Chondrocyte (in vitro differentiated cells): ENCODE measurements at regions not wholly inside any gene's neighbourhood (a gene's known extent, or its start where the extent isn't known, plus 50 kb on each side); places are given as distances from the start of the nearest gene placed in this dataset.

Source experiments
- DNase-seq: peaks from one replicate; pipeline ENCODE4 v3.0.0; 2021; ENCODE audit warnings: mixed read lengths, low spot score
- H3K27ac Mint-ChIP-seq: one replicate; pipeline ENCODE4 v1.8.0; 2021; ENCODE audit warnings: mild to moderate bottlenecking, moderate library complexity, mixed read lengths; ENCODE audit not compliant: unreplicated experiment
- H3K27me3 Mint-ChIP-seq: 2 replicates; pipeline ENCODE4 v1.8.0; 2021; ENCODE audit warnings: low read depth, mixed read lengths
- H3K36me3 Mint-ChIP-seq: 2 replicates; pipeline ENCODE4 v1.8.0; 2021; ENCODE audit warnings: low read depth, mixed read lengths
- H3K4me1 Mint-ChIP-seq: 2 replicates; pipeline ENCODE4 v1.8.0; 2021; ENCODE audit warnings: low read depth, mild to moderate bottlenecking, mixed read lengths
- H3K4me3 Mint-ChIP-seq: one replicate; pipeline ENCODE4 v1.8.0; 2021; ENCODE audit warnings: mild to moderate bottlenecking, moderate library complexity, mixed read lengths; ENCODE audit not compliant: unreplicated experiment
- H3K9me3 Mint-ChIP-seq: 2 replicates; pipeline ENCODE4 v1.8.0; 2021; ENCODE audit warnings: low read depth, mixed read lengths
- TF ChIP-seq, protein P1 (sequence below): fragments of 200-600 bp; sonication (generic); IDR thresholded peaks from 2 replicates; pipeline ENCODE4 v1.5.0; 2021; ENCODE audit warnings: antibody characterized with exemption, mild to moderate bottlenecking, moderate library complexity

DNA sequence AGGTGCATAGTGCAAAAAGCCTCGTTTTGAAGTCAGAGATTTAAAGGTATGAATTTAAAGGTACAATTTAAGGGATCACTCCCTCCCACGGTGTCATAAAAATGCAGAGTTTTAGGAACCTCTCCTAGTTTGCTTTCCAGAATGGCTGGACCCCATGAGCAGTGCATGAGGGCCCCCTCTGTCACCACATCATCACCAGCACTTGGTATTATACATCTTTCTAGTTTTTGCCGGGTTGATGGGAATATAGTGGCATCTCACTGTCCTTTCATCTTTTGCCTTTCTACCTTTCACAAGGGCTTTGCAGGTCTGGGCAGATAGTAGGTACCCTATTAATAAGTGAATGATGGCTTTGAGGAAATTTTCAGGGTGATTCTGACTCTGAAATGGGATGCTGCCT lies 103.6 kb upstream of the AGBL1 start:
- H3K27me3 Mint-ChIP-seq = no peaks in the 10 kb centered on the region

DNA sequence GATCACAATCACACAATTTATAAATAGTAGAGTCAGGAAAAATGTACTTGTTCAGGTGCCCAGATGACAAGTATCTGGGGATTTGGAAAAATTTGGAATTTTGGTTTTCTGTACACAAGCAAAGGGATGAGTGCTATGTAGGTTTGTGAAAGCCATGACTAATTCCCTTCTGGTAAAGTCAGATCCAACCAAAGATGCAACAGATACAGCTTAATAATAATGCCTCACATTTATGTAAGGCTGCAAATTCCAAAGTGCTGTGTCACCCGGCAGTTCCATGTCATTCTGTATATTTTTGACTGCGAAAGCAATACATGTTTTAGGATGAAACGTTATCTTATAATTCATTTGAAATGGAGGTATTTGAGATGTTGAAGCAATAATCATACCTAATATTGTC lies 102.7 kb upstream of the AGBL1 start:
- no peaks in the 10 kb centered on the region for H3K36me3 Mint-ChIP-seq
- peaks cover 8% of the 10 kb centered on the region for H3K9me3 Mint-ChIP-seq
- DNase-seq = no peak
- H3K4me1 Mint-ChIP-seq = no peaks in the 10 kb centered on the region
- no peaks in the 10 kb centered on the region for H3K27me3 Mint-ChIP-seq
- H3K27ac Mint-ChIP-seq = no peak overlapping the region
- H3K4me3 Mint-ChIP-seq = no peak overlapping the region
- TF ChIP-seq, protein P1, sequence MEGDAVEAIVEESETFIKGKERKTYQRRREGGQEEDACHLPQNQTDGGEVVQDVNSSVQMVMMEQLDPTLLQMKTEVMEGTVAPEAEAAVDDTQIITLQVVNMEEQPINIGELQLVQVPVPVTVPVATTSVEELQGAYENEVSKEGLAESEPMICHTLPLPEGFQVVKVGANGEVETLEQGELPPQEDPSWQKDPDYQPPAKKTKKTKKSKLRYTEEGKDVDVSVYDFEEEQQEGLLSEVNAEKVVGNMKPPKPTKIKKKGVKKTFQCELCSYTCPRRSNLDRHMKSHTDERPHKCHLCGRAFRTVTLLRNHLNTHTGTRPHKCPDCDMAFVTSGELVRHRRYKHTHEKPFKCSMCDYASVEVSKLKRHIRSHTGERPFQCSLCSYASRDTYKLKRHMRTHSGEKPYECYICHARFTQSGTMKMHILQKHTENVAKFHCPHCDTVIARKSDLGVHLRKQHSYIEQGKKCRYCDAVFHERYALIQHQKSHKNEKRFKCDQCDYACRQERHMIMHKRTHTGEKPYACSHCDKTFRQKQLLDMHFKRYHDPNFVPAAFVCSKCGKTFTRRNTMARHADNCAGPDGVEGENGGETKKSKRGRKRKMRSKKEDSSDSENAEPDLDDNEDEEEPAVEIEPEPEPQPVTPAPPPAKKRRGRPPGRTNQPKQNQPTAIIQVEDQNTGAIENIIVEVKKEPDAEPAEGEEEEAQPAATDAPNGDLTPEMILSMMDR = no peak

More for the DNA sequence above, 103.6 kb upstream of the AGBL1 start:
- Mint-ChIP-seq H3K4me1 (no peaks in the 10 kb centered on the region), H3K4me3 (no peak overlapping the region), H3K9me3 (peaks cover 11% of the 10 kb centered on the region), H3K36me3 (no peaks in the 10 kb centered on the region), H3K27ac (no peak overlapping the region)
- DNase-seq = no peak
- TF ChIP-seq, protein P1 = no peak

DNA sequence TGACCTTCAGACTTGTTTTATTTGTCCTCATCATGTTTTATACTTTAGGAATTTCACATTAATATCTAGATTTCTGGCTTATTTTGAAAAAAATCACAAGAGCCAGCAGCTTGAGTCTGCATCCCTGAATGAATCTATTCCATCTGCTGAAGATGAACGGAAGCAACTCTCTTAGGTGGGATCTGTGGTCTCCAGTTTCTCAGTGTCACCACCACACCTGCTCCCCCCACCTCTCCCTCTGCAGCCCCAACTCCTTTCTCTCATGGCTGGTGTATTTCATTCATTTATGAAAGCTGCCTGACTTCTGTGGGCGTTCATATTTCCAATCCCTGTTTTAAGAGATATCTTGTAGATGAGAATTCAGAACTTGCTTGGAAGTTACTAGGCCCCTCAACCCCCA lies 102.1 kb upstream of the AGBL1 start:
- H3K36me3 Mint-ChIP-seq = no peaks in the 10 kb centered on the region
- no peaks in the 10 kb centered on the region for H3K4me1 Mint-ChIP-seq
- no peak for DNase-seq
- H3K27ac Mint-ChIP-seq = no peak overlapping the region
- peaks cover 11% of the 10 kb centered on the region for H3K9me3 Mint-ChIP-seq
- no peak overlapping the region for H3K4me3 Mint-ChIP-seq
- H3K27me3 Mint-ChIP-seq = no peaks in the 10 kb centered on the region
- TF ChIP-seq, protein P1 = no peak

DNA sequence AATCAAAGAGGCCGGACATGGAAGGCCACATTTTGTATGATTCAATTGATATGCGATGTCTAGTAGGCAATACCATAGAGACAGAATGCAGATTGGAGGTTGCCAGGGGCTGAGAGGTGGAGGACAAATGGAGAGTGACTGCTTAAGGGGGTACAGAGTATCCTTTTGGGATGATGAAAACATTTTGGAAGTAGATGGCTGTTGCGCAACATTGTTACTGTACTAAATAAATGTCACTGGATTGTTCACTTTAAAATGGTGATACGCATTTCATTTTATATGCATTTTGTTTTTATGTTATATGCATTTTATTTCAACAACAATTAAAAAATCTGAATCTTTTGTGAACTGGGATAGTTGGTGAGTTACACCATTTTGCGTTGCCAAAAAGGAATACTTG lies 99.7 kb upstream of the AGBL1 start:
- TF ChIP-seq, protein P1 = no peak
- no peak overlapping the region for H3K4me3 Mint-ChIP-seq
- H3K4me1 Mint-ChIP-seq = no peaks in the 10 kb centered on the region
- H3K9me3 Mint-ChIP-seq = peaks cover 12% of the 10 kb centered on the region
- no peaks in the 10 kb centered on the region for H3K36me3 Mint-ChIP-seq
- DNase-seq = no peak
- no peak overlapping the region for H3K27ac Mint-ChIP-seq
- H3K27me3 Mint-ChIP-seq = no peaks in the 10 kb centered on the region

DNA sequence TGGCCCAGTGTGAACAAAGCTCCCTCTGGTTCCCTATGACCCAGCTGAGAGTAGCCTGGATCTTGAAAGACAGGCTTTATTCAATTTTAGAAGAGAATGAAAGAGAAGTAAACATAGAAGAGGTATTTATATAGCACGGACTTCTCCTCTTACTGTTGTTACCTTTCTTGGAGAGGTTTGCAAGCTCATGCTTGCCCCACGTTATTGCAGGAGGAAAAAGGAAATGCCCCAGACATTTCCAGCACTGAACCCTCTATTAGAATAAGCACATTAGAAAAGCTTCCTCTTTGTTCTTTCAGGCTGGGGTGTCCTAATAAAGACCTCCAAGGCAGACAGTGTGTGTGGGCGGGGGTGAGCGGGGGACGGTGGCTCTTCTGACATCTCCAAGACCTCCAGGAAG lies 98.7 kb upstream of the AGBL1 start:
- no peaks in the 10 kb centered on the region for H3K36me3 Mint-ChIP-seq
- no peak overlapping the region for H3K27ac Mint-ChIP-seq
- TF ChIP-seq, protein P1 = no peak
- H3K4me3 Mint-ChIP-seq = no peak overlapping the region
- peaks cover 12% of the 10 kb centered on the region for H3K9me3 Mint-ChIP-seq
- H3K4me1 Mint-ChIP-seq = no peaks in the 10 kb centered on the region
- no peak for DNase-seq
- no peaks in the 10 kb centered on the region for H3K27me3 Mint-ChIP-seq
